ENCODE measurements at regions not wholly inside any gene's neighbourhood (a gene's known extent, or its start where the extent isn't known, plus 50 kb on each side); places are given as distances from the start of the nearest gene placed in this dataset.

DNA sequence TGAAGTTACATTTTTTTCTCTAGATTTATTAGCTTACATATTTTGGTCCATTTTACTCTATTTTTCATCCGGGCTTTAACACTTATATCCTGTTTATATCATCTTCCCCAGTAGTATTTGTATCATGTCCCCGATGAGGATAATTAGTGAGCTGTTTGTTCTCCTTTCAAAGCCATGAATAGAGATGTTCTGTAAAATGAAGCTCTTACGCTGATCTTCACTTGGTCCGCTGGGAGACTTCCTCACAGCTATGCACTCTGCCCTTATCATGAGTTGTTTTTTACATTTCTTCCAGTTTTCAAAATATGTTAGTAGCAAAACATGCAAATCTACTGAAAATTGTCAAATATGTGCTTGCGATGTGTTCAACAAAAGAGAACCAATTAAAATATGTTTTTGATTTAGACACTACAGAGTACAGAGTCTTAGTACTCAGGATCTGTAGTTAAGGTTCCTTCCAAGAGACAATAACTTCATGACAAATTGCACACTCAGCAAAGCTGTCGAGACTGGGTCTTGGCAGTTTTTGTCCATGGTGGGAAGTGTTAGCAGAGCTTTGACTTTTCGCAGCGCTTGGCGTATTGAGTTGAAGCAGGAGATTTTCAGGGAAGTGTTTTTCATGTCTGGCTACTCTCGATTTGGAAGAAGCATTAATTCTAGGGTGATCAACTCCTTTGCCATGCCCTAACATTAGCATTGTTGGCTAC is 292.0 kb upstream of the ADAMTS5 start:
- intact Hi-C loops (cut with micrococcal nuclease) = no loop called here
- Mint-ChIP-seq H3K4me3 (ENCODE audit: low read depth) (no peak overlapping the region), H3K4me1 (ENCODE audit: low read depth) (peaks cover 2% of the 10 kb centered on the region), H3K9me3 (peaks cover 19% of the 10 kb centered on the region), H3K27ac (no peak overlapping the region), H3K27me3 (ENCODE audit: low read depth) (no peaks in the 10 kb centered on the region), H3K36me3 (ENCODE audit: low read depth) (no peaks in the 10 kb centered on the region)
- no peak for DNase-seq (ENCODE audit: low spot score)

DNA sequence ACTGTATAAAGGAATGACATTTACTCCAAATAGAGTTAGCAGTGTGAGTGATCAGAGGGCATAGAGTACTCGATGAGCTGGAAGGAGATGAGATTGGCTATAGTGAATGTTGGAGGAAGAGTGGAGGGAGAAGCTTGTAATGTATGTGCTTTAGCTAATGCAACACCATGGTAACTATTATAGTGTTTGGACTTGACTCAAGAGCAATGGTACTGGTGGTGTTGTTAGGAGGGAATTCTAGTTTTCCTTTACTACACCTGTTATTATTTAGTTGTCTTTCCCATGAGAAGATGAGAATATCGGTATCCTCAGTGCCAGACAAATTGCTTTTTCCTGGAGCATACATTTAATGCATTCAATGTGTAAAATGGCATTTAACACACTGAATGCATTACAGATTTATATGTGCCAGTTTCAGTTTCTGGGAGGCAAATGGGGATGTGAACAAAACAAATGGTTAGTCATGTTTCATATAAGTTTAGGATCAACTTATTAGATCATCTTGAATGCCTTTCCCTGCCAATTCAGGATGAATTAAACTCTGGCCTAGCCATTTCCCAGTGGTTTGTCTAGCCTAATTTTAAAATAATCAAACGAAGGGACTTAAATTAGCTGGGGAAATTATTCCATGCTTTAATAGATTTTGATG is 291.1 kb upstream of the ADAMTS5 start:
- Mint-ChIP-seq H3K4me3 (ENCODE audit: low read depth) (no peak overlapping the region), H3K4me1 (ENCODE audit: low read depth) (peaks cover 2% of the 10 kb centered on the region), H3K27ac (no peak overlapping the region), H3K9me3 (peaks cover 19% of the 10 kb centered on the region), H3K36me3 (ENCODE audit: low read depth) (no peaks in the 10 kb centered on the region), H3K27me3 (ENCODE audit: low read depth) (no peaks in the 10 kb centered on the region)
- intact Hi-C loops (cut with micrococcal nuclease) = no loop called here
- DNase-seq (ENCODE audit: low spot score) = no peak

DNA sequence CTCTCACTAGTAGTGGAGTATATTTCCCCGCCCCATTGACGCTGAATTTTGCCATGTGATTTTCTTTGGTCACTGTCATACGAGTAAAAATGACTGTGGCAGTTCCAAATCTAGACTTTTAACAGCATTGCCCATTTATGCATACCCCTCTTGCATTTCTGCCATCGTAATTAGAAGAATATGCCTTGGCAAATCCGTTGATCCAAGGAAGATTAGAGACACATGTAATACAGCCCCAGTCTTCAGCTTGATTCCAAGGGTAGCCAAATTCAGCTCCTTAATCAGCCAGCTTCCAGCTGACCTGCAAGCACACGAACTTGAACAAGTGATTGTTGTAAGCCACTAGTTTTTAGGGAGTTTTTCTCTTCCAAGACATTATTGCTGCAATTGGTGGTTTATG is 290.3 kb upstream of the ADAMTS5 start:
- Mint-ChIP-seq H3K4me3 (ENCODE audit: low read depth) (no peak overlapping the region), H3K27me3 (ENCODE audit: low read depth) (no peaks in the 10 kb centered on the region), H3K4me1 (ENCODE audit: low read depth) (peaks cover 2% of the 10 kb centered on the region), H3K36me3 (ENCODE audit: low read depth) (no peaks in the 10 kb centered on the region), H3K9me3 (peaks cover 19% of the 10 kb centered on the region), H3K27ac (no peak overlapping the region)
- DNase-seq (ENCODE audit: low spot score) = no peak
- intact Hi-C loops (cut with micrococcal nuclease) = no loop called here

DNA sequence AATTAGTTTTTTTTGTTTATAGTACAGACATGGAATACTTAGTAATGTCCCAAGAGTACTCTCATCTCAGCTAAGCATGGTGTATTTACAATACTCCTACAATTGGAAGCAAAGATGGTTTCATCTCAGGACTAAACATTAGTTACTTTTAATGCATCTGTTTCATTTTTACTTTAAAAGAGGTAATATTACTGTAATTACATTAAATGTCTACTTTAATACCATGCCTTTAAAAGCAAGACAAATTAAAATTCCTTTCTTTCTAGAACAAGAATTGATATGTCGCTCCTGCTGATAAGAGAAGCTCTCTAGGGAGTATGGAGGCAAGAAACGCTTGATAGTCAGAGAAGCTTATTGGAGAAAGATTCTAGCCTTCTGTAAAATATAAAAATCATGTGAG is 284.9 kb upstream of the ADAMTS5 start:
- no peak overlapping the region for H3K4me3 Mint-ChIP-seq (ENCODE audit: low read depth)
- DNase-seq (ENCODE audit: low spot score) = no peak
- peaks cover 11% of the 10 kb centered on the region for H3K9me3 Mint-ChIP-seq
- no peak overlapping the region for H3K27ac Mint-ChIP-seq
- intact Hi-C loops (cut with micrococcal nuclease) = no loop called here
- H3K36me3 Mint-ChIP-seq (ENCODE audit: low read depth) = no peaks in the 10 kb centered on the region
- no peaks in the 10 kb centered on the region for H3K4me1 Mint-ChIP-seq (ENCODE audit: low read depth)
- no peaks in the 10 kb centered on the region for H3K27me3 Mint-ChIP-seq (ENCODE audit: low read depth)

DNA sequence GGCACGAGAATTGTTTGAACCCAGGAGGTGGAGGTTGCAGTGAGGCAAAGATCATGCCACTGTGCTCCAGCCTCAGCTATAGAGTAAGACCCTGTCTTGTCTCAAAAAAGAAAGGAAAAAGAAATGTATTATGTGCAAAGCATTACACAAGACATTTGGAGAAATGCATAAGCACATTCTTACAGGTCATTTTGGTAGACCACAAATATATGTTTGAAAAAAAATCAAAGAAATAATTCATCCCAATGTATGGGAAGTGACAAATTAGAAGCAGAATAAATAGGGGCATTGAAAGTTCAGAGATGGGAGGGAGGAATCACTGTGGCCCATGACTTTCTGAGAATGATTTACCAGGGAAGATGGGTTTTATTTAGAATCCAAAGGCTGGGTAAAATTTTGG is 283.5 kb upstream of the ADAMTS5 start:
- Mint-ChIP-seq H3K4me1 (ENCODE audit: low read depth) (no peaks in the 10 kb centered on the region), H3K27ac (no peak overlapping the region), H3K27me3 (ENCODE audit: low read depth) (no peaks in the 10 kb centered on the region), H3K9me3 (peaks cover 14% of the 10 kb centered on the region), H3K4me3 (ENCODE audit: low read depth) (no peak overlapping the region), H3K36me3 (ENCODE audit: low read depth) (no peaks in the 10 kb centered on the region)
- DNase-seq (ENCODE audit: low spot score) = no peak
- intact Hi-C loops (cut with micrococcal nuclease) = no loop called here

DNA sequence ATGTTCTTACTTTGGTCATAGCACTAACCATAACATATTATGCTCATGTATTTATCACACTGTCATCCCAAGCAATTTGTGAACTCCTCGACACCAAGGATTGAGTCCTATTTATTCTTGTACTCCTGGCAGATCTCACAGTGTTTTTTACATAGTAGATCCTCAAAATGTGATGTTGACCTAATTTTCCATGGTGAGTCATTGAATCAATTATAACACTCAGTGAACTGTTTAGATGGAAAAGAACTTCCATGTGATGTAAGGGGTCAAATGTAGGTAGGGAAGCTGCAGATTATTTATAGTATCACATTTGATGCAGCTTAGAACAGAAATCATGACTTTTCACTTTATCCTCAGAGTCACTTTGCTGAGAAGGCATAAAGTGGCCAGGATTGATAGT is 281.9 kb upstream of the ADAMTS5 start:
- DNase-seq (ENCODE audit: low spot score) = no peak
- Mint-ChIP-seq H3K9me3 (peaks cover 14% of the 10 kb centered on the region), H3K4me3 (ENCODE audit: low read depth) (no peak overlapping the region), H3K27me3 (ENCODE audit: low read depth) (no peaks in the 10 kb centered on the region), H3K36me3 (ENCODE audit: low read depth) (no peaks in the 10 kb centered on the region), H3K4me1 (ENCODE audit: low read depth) (no peaks in the 10 kb centered on the region), H3K27ac (no peak overlapping the region)
- intact Hi-C loops (cut with micrococcal nuclease) = no loop called here

DNA sequence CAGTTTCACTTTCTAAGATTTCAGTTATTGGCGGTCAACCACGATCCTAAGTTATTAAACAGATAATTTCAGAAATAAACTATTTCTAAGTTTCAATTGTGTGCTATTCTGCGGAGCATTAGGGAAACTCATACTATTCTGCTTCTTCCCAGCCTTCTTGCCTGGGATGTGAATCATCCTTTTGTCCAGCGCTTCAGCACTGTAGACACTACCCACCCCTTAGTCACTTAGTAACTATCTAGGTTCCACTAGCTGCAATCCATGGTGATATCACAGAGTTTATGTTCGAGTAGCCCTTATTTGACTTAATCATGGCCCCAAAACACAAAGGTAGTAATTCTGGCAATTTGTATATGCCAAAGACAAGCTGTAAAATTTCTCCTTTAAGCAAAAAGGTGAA is 279.9 kb upstream of the ADAMTS5 start:
- no peak overlapping the region for H3K27ac Mint-ChIP-seq
- no peaks in the 10 kb centered on the region for H3K36me3 Mint-ChIP-seq (ENCODE audit: low read depth)
- no peaks in the 10 kb centered on the region for H3K4me1 Mint-ChIP-seq (ENCODE audit: low read depth)
- H3K9me3 Mint-ChIP-seq = peaks cover 14% of the 10 kb centered on the region
- no peak overlapping the region for H3K4me3 Mint-ChIP-seq (ENCODE audit: low read depth)
- intact Hi-C loops (cut with micrococcal nuclease) = no loop called here
- no peak for DNase-seq (ENCODE audit: low spot score)
- H3K27me3 Mint-ChIP-seq (ENCODE audit: low read depth) = no peaks in the 10 kb centered on the region

DNA sequence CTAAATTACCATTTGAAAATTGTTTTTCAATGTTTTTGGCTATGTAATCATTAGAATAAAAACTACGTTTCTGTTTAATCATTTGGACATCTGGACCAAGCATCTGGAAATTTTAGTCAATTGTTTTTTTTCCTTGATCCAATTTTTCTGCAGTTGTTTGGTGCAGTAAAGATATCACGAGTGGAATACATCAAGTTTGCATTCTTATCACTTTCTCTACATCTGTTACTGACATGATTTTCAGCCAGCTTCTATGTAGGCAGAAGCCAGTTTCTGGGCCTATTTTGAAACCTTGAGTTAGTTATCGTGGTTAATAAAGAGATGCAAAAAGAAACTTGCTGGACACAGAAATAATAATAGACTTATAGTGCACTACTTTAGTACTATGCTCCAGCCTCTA is 277.9 kb upstream of the ADAMTS5 start:
- no peaks in the 10 kb centered on the region for H3K27me3 Mint-ChIP-seq (ENCODE audit: low read depth)
- H3K27ac Mint-ChIP-seq = no peak overlapping the region
- no peak overlapping the region for H3K4me3 Mint-ChIP-seq (ENCODE audit: low read depth)
- H3K36me3 Mint-ChIP-seq (ENCODE audit: low read depth) = no peaks in the 10 kb centered on the region
- H3K4me1 Mint-ChIP-seq (ENCODE audit: low read depth) = no peaks in the 10 kb centered on the region
- no peak for DNase-seq (ENCODE audit: low spot score)
- intact Hi-C loops (cut with micrococcal nuclease) = no loop called here
- peaks cover 20% of the 10 kb centered on the region for H3K9me3 Mint-ChIP-seq

DNA sequence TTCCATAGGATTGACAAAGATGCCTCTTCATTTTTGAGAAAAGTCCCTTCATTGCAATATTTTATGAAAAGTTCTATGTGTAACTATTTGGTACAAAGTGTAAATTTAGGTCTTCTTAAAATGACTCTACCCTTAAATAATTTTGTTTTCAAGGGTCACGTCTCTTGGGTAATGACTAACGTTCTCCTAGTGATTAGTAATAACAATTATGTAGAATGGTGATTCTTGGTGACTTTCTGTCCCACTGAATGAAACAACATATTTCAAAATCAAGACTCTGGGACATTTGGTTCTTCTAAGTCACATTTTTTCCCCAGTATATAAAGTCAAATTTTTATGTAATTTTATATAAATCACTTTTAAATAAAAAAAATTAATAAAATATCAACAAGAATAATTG is 277.5 kb upstream of the ADAMTS5 start:
- intact Hi-C loops (cut with micrococcal nuclease) = no loop called here
- H3K27me3 Mint-ChIP-seq (ENCODE audit: low read depth) = no peaks in the 10 kb centered on the region
- H3K4me3 Mint-ChIP-seq (ENCODE audit: low read depth) = no peak overlapping the region
- no peak for DNase-seq (ENCODE audit: low spot score)
- H3K9me3 Mint-ChIP-seq = peaks cover 20% of the 10 kb centered on the region
- H3K36me3 Mint-ChIP-seq (ENCODE audit: low read depth) = no peaks in the 10 kb centered on the region
- H3K4me1 Mint-ChIP-seq (ENCODE audit: low read depth) = no peaks in the 10 kb centered on the region
- no peak overlapping the region for H3K27ac Mint-ChIP-seq

DNA sequence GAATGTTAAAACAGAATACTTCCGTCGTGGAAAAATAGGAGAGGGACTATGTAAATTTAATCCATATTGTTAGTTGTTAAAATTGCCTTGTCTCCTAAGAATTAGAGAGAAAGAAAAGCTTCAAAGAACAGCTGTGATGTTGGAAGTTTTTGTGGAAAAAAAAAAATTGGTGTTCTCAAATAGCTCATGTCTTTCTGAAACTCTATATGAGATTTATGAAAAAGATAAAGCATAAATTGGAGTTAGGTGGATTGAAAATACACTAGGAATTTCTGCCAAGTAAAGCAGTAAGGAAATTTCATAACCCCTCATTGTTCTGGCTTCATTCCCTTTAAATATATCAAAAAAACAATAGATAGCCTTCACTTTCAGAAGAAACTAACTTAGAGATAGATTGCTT is 274.0 kb upstream of the ADAMTS5 start:
- no peak for DNase-seq (ENCODE audit: low spot score)
- intact Hi-C loops (cut with micrococcal nuclease) = no loop called here
- H3K4me3 Mint-ChIP-seq (ENCODE audit: low read depth) = no peak overlapping the region
- no peaks in the 10 kb centered on the region for H3K4me1 Mint-ChIP-seq (ENCODE audit: low read depth)
- H3K9me3 Mint-ChIP-seq = peaks cover 11% of the 10 kb centered on the region
- no peaks in the 10 kb centered on the region for H3K36me3 Mint-ChIP-seq (ENCODE audit: low read depth)
- no peaks in the 10 kb centered on the region for H3K27me3 Mint-ChIP-seq (ENCODE audit: low read depth)
- no peak overlapping the region for H3K27ac Mint-ChIP-seq

DNA sequence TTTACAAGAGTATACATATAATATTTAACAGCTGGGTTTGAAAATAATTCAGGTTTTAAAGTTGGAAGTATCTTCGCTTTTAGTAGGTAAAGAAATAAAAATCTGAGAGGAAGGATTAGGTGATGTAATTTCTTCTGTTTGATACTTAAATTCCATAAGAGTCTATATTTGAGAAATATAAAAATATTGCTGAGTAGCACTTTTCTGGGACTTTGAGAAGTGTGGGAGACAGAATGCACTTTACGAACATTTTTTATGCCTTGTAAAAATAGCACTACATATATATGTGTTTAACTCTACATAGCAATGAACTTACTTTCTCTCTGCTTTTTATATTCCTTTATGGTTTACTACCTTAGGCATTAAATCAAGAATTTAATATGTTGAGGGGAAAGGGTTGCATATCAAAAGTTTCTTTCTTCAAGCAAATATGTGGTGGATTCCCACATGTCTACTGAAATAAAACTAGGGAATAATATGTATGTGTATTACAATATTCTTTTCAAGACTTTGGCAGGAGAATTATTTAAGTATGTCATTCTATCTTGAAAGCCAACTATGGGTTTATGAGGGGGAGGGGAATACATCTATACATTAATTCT is 266.7 kb upstream of the ADAMTS5 start:
- Mint-ChIP-seq H3K4me1 (ENCODE audit: low read depth) (no peaks in the 10 kb centered on the region), H3K4me3 (ENCODE audit: low read depth) (no peak overlapping the region), H3K27me3 (ENCODE audit: low read depth) (no peaks in the 10 kb centered on the region), H3K27ac (no peak overlapping the region), H3K36me3 (ENCODE audit: low read depth) (no peaks in the 10 kb centered on the region), H3K9me3 (peaks cover 4% of the 10 kb centered on the region)
- intact Hi-C loops (cut with micrococcal nuclease) = no loop called here
- DNase-seq (ENCODE audit: low spot score) = no peak

DNA sequence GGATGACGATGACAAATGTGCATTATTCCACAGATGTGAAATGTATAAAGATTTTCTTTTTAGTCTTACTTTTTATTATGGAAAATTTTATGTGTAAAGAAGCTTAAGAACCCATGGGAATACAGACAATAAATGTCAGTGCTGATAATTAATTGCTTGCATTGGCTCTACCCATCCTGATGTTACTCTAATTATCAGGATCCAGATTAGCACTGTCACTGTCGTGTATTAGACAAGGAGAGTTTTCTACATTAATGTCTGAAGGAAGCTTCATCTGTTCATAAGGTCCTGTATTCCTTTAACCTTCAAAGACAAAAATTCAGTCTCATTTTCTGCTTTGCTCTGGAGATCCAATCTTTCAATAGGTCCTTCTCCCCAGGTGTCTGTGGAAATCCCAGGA is 259.1 kb upstream of the ADAMTS5 start:
- intact Hi-C loops (cut with micrococcal nuclease) = no loop called here
- DNase-seq (ENCODE audit: low spot score) = no peak
- H3K27ac Mint-ChIP-seq = no peak overlapping the region
- no peaks in the 10 kb centered on the region for H3K27me3 Mint-ChIP-seq (ENCODE audit: low read depth)
- no peak overlapping the region for H3K4me3 Mint-ChIP-seq (ENCODE audit: low read depth)
- no peaks in the 10 kb centered on the region for H3K9me3 Mint-ChIP-seq
- no peaks in the 10 kb centered on the region for H3K36me3 Mint-ChIP-seq (ENCODE audit: low read depth)
- no peaks in the 10 kb centered on the region for H3K4me1 Mint-ChIP-seq (ENCODE audit: low read depth)

DNA sequence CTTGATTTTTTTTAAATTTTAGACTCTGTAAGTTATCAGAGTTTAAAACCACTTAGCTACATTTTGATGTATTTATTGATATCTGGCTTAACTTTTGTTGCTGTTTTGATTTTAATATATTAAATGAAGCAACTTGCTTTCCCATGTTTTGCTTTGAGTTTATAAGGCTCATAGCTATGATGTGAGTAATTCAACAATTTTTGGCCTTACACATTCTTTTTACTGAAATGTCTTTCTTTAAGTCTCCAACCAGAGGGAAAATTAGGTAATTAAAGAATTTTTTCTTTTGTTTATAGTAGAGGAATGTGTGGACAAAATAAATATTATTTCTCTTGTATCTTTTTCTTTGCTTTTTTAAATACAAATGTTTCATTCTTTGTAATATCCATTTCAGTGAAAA is 258.3 kb upstream of the ADAMTS5 start:
- H3K9me3 Mint-ChIP-seq = peaks cover 3% of the 10 kb centered on the region
- no peak for DNase-seq (ENCODE audit: low spot score)
- no peak overlapping the region for H3K4me3 Mint-ChIP-seq (ENCODE audit: low read depth)
- H3K27ac Mint-ChIP-seq = no peak overlapping the region
- no peaks in the 10 kb centered on the region for H3K36me3 Mint-ChIP-seq (ENCODE audit: low read depth)
- H3K4me1 Mint-ChIP-seq (ENCODE audit: low read depth) = no peaks in the 10 kb centered on the region
- intact Hi-C loops (cut with micrococcal nuclease) = no loop called here
- H3K27me3 Mint-ChIP-seq (ENCODE audit: low read depth) = no peaks in the 10 kb centered on the region
